Activated CD4-positive, alpha-beta T cell treated with anti-CD3 and anti-CD28 coated beads for 36 hours (primary cell): ENCODE measurements at regions not wholly inside any gene's neighbourhood (a gene's known extent, or its start where the extent isn't known, plus 50 kb on each side); places are given as distances from the start of the nearest gene placed in this dataset.

ENCODE experiments used
- ATAC-seq: fragments of 200-7000 bp; cut with Tn5 transposase; one replicate; pipeline ENCODE4 v1.10.0; 2021; ENCODE audit warnings: mild to moderate bottlenecking, moderate library complexity
- CTCF ChIA-PET: fragments of 350-600 bp; sonication (Branson Sonifier 250); formaldehyde crosslinking; loops from one replicate; lab custom pipeline; 2021; ENCODE audit warnings: antibody characterized with exemption; lab: Charles Lee
- POLR2A ChIA-PET: fragments of 350-600 bp; sonication (Branson Sonifier 250); formaldehyde crosslinking; loops from one replicate; lab custom pipeline; 2021; ENCODE audit warnings: antibody characterized with exemption, inconsistent platforms; lab: Charles Lee
- DNase-seq: peaks from one replicate; pipeline ENCODE4 v3.0.0-alpha.2; 2020
- H3K27ac Mint-ChIP-seq: one replicate; pipeline ENCODE4 v1.8.0; 2021; ENCODE audit warnings: mixed read lengths
- H3K27me3 Mint-ChIP-seq: one replicate; pipeline ENCODE4 v1.8.0; 2021; ENCODE audit warnings: mixed read lengths
- H3K36me3 Mint-ChIP-seq: one replicate; pipeline ENCODE4 v1.8.0; 2021; ENCODE audit warnings: low read depth, mixed read lengths
- H3K4me1 Mint-ChIP-seq: one replicate; pipeline ENCODE4 v1.8.0; 2021; ENCODE audit warnings: mixed read lengths
- H3K4me3 Mint-ChIP-seq: one replicate; pipeline ENCODE4 v1.8.0; 2021; ENCODE audit warnings: mild to moderate bottlenecking, moderate library complexity, mixed read lengths
- H3K9me3 Mint-ChIP-seq: one replicate; pipeline ENCODE4 v1.8.0; 2021; ENCODE audit warnings: low read depth, mixed read lengths
- intact Hi-C, 2 experiments: fragments of 100-400 bp; cut with DNase I in 1 of 2; cut with micrococcal nuclease in 1 of 2; formaldehyde crosslinking; loops; one replicate each; pipeline versions ENCODE4 v1.14.2 to v1.15.1; 2022 to 2024; cut with DNase I, micrococcal nuclease

- intact Hi-C loops, result no loop called here
- Mint-ChIP-seq H3K4me3 (no peak overlapping the region), H3K4me1 (no peaks in the 10 kb centered on the region), H3K9me3 (no peaks in the 10 kb centered on the region), H3K27ac (no peak overlapping the region), H3K36me3 (no peaks in the 10 kb centered on the region), H3K27me3 (peaks cover 6% of the 10 kb centered on the region)
- POLR2A ChIA-PET, result no interaction called here
- no peak for DNase-seq
- CTCF ChIA-PET, result no interaction called here
- no peak for ATAC-seq
Measured at GRCh38 chr1:30323841-30324240, 399.5 kb downstream of the MATN1 start.

- no peak overlapping the region for H3K27ac Mint-ChIP-seq
- no peaks in the 10 kb centered on the region for H3K9me3 Mint-ChIP-seq
- ChIA-PET POLR2A (no interaction called here), CTCF (interaction anchor here (0.5 kb wide), 1 partner anchor 39 kb away, joined by 3 read pairs; no protein-coding TSS in a partner anchor)
- no peak for DNase-seq
- no peaks in the 10 kb centered on the region for H3K4me1 Mint-ChIP-seq
- no peak overlapping the region for H3K4me3 Mint-ChIP-seq
- H3K36me3 Mint-ChIP-seq, result no peaks in the 10 kb centered on the region
- intact Hi-C loops, result no loop called here
- no peak for ATAC-seq
- peaks cover 6% of the 10 kb centered on the region for H3K27me3 Mint-ChIP-seq
Measured at GRCh38 chr1:30323352-30323751, 400.0 kb downstream of the MATN1 start.

- Mint-ChIP-seq H3K27me3 (peaks cover 8% of the 10 kb centered on the region), H3K27ac (no peak overlapping the region), H3K4me3 (no peak overlapping the region), H3K36me3 (no peaks in the 10 kb centered on the region), H3K4me1 (no peaks in the 10 kb centered on the region), H3K9me3 (no peaks in the 10 kb centered on the region)
- ATAC-seq (no peak), DNase-seq (no peak)
- CTCF ChIA-PET, result no interaction called here
- POLR2A ChIA-PET, result no interaction called here
- intact Hi-C loops, result no loop called here
Measured at GRCh38 chr1:30322859-30323257, 400.5 kb downstream of the MATN1 start.

- no peak overlapping the region for H3K4me3 Mint-ChIP-seq
- H3K27me3 Mint-ChIP-seq, result peaks cover 9% of the 10 kb centered on the region
- ATAC-seq (no peak), DNase-seq (no peak)
- H3K9me3 Mint-ChIP-seq, result no peaks in the 10 kb centered on the region
- no peak overlapping the region for H3K27ac Mint-ChIP-seq
- no peaks in the 10 kb centered on the region for H3K4me1 Mint-ChIP-seq
- ChIA-PET POLR2A (no interaction called here), CTCF (no interaction called here)
- intact Hi-C loops, result no loop called here
- H3K36me3 Mint-ChIP-seq, result no peaks in the 10 kb centered on the region
Measured at GRCh38 chr1:30321996-30322858, 401.2 kb downstream of the MATN1 start.

- no peaks in the 10 kb centered on the region for H3K4me1 Mint-ChIP-seq
- H3K36me3 Mint-ChIP-seq, result no peaks in the 10 kb centered on the region
- CTCF ChIA-PET, result interaction anchor here (0.6 to 1.5 kb wide), 2 partner anchors 59 to 64 kb away, joined by 3 to 4 read pairs; no protein-coding TSS in a partner anchor
- POLR2A ChIA-PET, result no interaction called here
- no peak overlapping the region for H3K27ac Mint-ChIP-seq
- H3K27me3 Mint-ChIP-seq, result peaks cover 10% of the 10 kb centered on the region
- no peak for DNase-seq
- intact Hi-C loops, result no loop called here
- ATAC-seq, result no peak
- no peak overlapping the region for H3K4me3 Mint-ChIP-seq
- H3K9me3 Mint-ChIP-seq, result no peaks in the 10 kb centered on the region
Measured at GRCh38 chr1:30321246-30321910, 402.0 kb downstream of the MATN1 start.

GRCh38 chr1:30320581-30320890, 402.8 kb downstream of the MATN1 start:
- POLR2A ChIA-PET, result no interaction called here
- CTCF ChIA-PET, result interaction anchor here (1.5 kb wide), 1 partner anchor 60 kb away, joined by 4 read pairs; no protein-coding TSS in a partner anchor

GRCh38 chr1:30319765-30320580, 403.4 kb downstream of the MATN1 start:
- intact Hi-C loops, result no loop called here
- CTCF ChIA-PET, result interaction anchor here (1.5 kb wide), 1 partner anchor 60 kb away, joined by 4 read pairs; no protein-coding TSS in a partner anchor
- H3K27me3 Mint-ChIP-seq, result peaks cover 16% of the 10 kb centered on the region
- POLR2A ChIA-PET, result no interaction called here
- H3K36me3 Mint-ChIP-seq, result no peaks in the 10 kb centered on the region
- H3K27ac Mint-ChIP-seq, result no peak overlapping the region
- H3K4me1 Mint-ChIP-seq, result no peaks in the 10 kb centered on the region
- DNase-seq (no peak), ATAC-seq (no peak)
- H3K9me3 Mint-ChIP-seq, result no peaks in the 10 kb centered on the region
- H3K4me3 Mint-ChIP-seq, result no peak overlapping the region

More at GRCh38 chr1:30320581-30320890, 402.8 kb downstream of the MATN1 start:
- no peaks in the 10 kb centered on the region for H3K4me1 Mint-ChIP-seq
- no peak for DNase-seq
- no peaks in the 10 kb centered on the region for H3K36me3 Mint-ChIP-seq
- no peak overlapping the region for H3K4me3 Mint-ChIP-seq
- intact Hi-C loops, result no loop called here
- ATAC-seq, result no peak
- no peak overlapping the region for H3K27ac Mint-ChIP-seq
- no peaks in the 10 kb centered on the region for H3K9me3 Mint-ChIP-seq
- peaks cover 12% of the 10 kb centered on the region for H3K27me3 Mint-ChIP-seq

GRCh38 chr1:30318864-30319718, 404.3 kb downstream of the MATN1 start:
- ChIA-PET POLR2A (no interaction called here), CTCF (no interaction called here)
- H3K27ac Mint-ChIP-seq, result no peak overlapping the region
- H3K36me3 Mint-ChIP-seq, result no peaks in the 10 kb centered on the region
- no peak for DNase-seq
- H3K27me3 Mint-ChIP-seq, result peaks cover 21% of the 10 kb centered on the region
- ATAC-seq, result no peak
- intact Hi-C loops, result no loop called here
- H3K4me3 Mint-ChIP-seq, result no peak overlapping the region
- H3K4me1 Mint-ChIP-seq, result no peaks in the 10 kb centered on the region
- no peaks in the 10 kb centered on the region for H3K9me3 Mint-ChIP-seq

GRCh38 chr1:30318413-30318812, 405.0 kb downstream of the MATN1 start:
- DNase-seq (no peak), ATAC-seq (no peak)
- no peaks in the 10 kb centered on the region for H3K36me3 Mint-ChIP-seq
- H3K27me3 Mint-ChIP-seq, result peaks cover 21% of the 10 kb centered on the region
- no peak overlapping the region for H3K27ac Mint-ChIP-seq
- H3K4me1 Mint-ChIP-seq, result no peaks in the 10 kb centered on the region
- intact Hi-C loops, result no loop called here
- H3K4me3 Mint-ChIP-seq, result no peak overlapping the region
- ChIA-PET CTCF (no interaction called here), POLR2A (no interaction called here)
- H3K9me3 Mint-ChIP-seq, result no peaks in the 10 kb centered on the region

- Mint-ChIP-seq H3K27ac (no peak overlapping the region), H3K9me3 (no peaks in the 10 kb centered on the region), H3K27me3 (peaks cover 21% of the 10 kb centered on the region), H3K4me1 (no peaks in the 10 kb centered on the region), H3K36me3 (no peaks in the 10 kb centered on the region), H3K4me3 (no peak overlapping the region)
- no peak for DNase-seq
- intact Hi-C loops, result no loop called here
- CTCF ChIA-PET, result no interaction called here
- POLR2A ChIA-PET, result no interaction called here
- ATAC-seq, result no peak
Measured at GRCh38 chr1:30317921-30318320, 405.5 kb downstream of the MATN1 start.

- ChIA-PET CTCF (no interaction called here), POLR2A (no interaction called here)
- Mint-ChIP-seq H3K9me3 (no peaks in the 10 kb centered on the region), H3K27ac (no peak overlapping the region), H3K4me3 (no peak overlapping the region), H3K27me3 (peaks cover 22% of the 10 kb centered on the region), H3K36me3 (no peaks in the 10 kb centered on the region), H3K4me1 (no peaks in the 10 kb centered on the region)
- no peak for DNase-seq
- intact Hi-C loops, result no loop called here
- no peak for ATAC-seq
Measured at GRCh38 chr1:30316056-30316455, 407.3 kb downstream of the MATN1 start.
